Endothelial cell of umbilical vein (primary cell): ENCODE measurements at regions not wholly inside any gene's neighbourhood (a gene's known extent, or its start where the extent isn't known, plus 50 kb on each side); places are given as distances from the start of the nearest gene placed in this dataset.

ENCODE experiments used
- BruUV-seq: library from RNA; stranded (reverse); fragments of 400-500 nt; replicated peaks from 2 replicates; lab custom pipeline; 2021; lab: Mats Ljungman, UMichigan
- CTCF ChIA-PET: fragments of 300-600, 350-600 bp; sonication (Branson Sonifier 250); formaldehyde crosslinking; loops from one replicate; lab custom pipeline; 2021; ENCODE audit warnings: antibody characterized with exemption, inconsistent platforms; lab: Charles Lee
- POLR2A ChIA-PET: fragments of 300-600, 350-600 bp; sonication (Branson Sonifier 250); formaldehyde crosslinking; loops from one replicate; lab custom pipeline; 2021; ENCODE audit warnings: antibody characterized with exemption, inconsistent platforms; lab: Charles Lee
- DNase-seq: peaks from one replicate; pipeline ENCODE4 v3.0.0-alpha.2; 2011; ENCODE audit warnings: low read depth, low spot score
- FAIRE-seq: peaks from 2 replicates; lab custom pipeline; 2011; peaks lifted over from hg19 to GRCh38; lab: Jason Lieb, UNC
- H2AFZ ChIP-seq: 2 replicates; pipeline ENCODE4 v1.6.0; 2012; ENCODE audit warnings: low read depth, low read length, control low read depth, inconsistent platforms
- H3K27ac ChIP-seq: 2 replicates; pipeline ENCODE4 v1.5.1; 2011; ENCODE audit warnings: low read depth, mild to moderate bottlenecking, control low read depth, low read length, moderate library complexity; ENCODE audit not compliant: insufficient read depth
- H3K27me3 ChIP-seq, 2 experiments: 2 replicates each; pipeline versions ENCODE4 v1.6.0 to v1.6.1; 2011; ENCODE audit warnings: low read length in 2 of 2, mixed read lengths in 1 of 2; ENCODE audit not compliant: control insufficient read depth in 2 of 2, insufficient read depth in 2 of 2
- H3K36me3 ChIP-seq, 2 experiments: 2 replicates in 1 of 2; 3 replicates in 1 of 2; pipeline ENCODE4 v1.5.1; 2011; ENCODE audit warnings: low read length in 2 of 2, mild to moderate bottlenecking in 1 of 2, moderate library complexity in 1 of 2; ENCODE audit not compliant: control insufficient read depth in 2 of 2, insufficient read depth in 2 of 2; ENCODE audit errors: extremely low read depth in 1 of 2
- H3K4me1 ChIP-seq: 3 replicates; pipeline ENCODE4 v1.5.1; 2011; ENCODE audit warnings: mild to moderate bottlenecking, low read length; ENCODE audit not compliant: control insufficient read depth, insufficient read depth; ENCODE audit errors: extremely low read depth
- H3K4me2 ChIP-seq: 2 replicates; pipeline ENCODE4 v1.6.1; 2011; ENCODE audit warnings: low read length, control low read depth, mixed read lengths; ENCODE audit not compliant: insufficient read depth
- H3K4me3 ChIP-seq, 3 experiments: fragments of 200-600 bp in 1 of 3; sonication (generic), shearing (Covaris generic) in 1 of 3; replicated peaks in 1 of 3; 2 replicates each; pipeline ENCODE4 v1.5.1; 2011 to 2016; ENCODE audit warnings: control low read depth in 3 of 3, low read length in 3 of 3, mild to moderate bottlenecking in 2 of 3, inconsistent platforms in 1 of 3, low read depth in 1 of 3, moderate library complexity in 1 of 3; ENCODE audit not compliant: insufficient read depth in 1 of 3
- H3K79me2 ChIP-seq: 2 replicates; pipeline ENCODE4 v1.6.0; 2012; ENCODE audit warnings: low read length, inconsistent platforms; ENCODE audit not compliant: control insufficient read depth, insufficient read depth
- H3K9ac ChIP-seq: replicated peaks from 2 replicates; pipeline ENCODE3; 2011; ENCODE audit warnings: low read length, control low read depth; ENCODE audit not compliant: insufficient read depth; ENCODE audit errors: extremely low read depth
- H3K9me1 ChIP-seq: replicated peaks from 3 replicates; pipeline ENCODE4 v1.6.0; 2011; ENCODE audit warnings: mild to moderate bottlenecking, low read length; ENCODE audit not compliant: control insufficient read depth, insufficient read depth; ENCODE audit errors: extremely low read depth
- H3K9me3 ChIP-seq: replicated peaks from 2 replicates; pipeline ENCODE4 v1.5.1; 2012; ENCODE audit warnings: low read length, inconsistent platforms; ENCODE audit not compliant: control insufficient read depth, insufficient read depth
- H4K20me1 ChIP-seq: replicated peaks from 2 replicates; pipeline ENCODE3; 2011; ENCODE audit warnings: mild to moderate bottlenecking, low read length; ENCODE audit not compliant: control insufficient read depth, insufficient read depth; ENCODE audit errors: extremely low read depth
- CTCF ChIP-seq, 2 donors: IDR thresholded peaks; 1 replicate in 1 of 2; 2 replicates in 1 of 2; pipeline ENCODE4 v1.5.1; 2011; ENCODE audit warnings: low read length in 2 of 2, mild to moderate bottlenecking in 2 of 2, moderate library complexity in 2 of 2, control low read depth in 1 of 2, inconsistent platforms in 1 of 2, low read depth in 1 of 2; ENCODE audit not compliant: insufficient read depth in 1 of 2; ENCODE audit errors: extremely low read depth in 1 of 2
- EZH2 ChIP-seq: IDR thresholded peaks from 2 replicates; pipeline ENCODE4 v1.6.1; 2012; ENCODE audit warnings: borderline replicate concordance, low read depth, mild to moderate bottlenecking, moderate library complexity, low read length, inconsistent platforms; ENCODE audit not compliant: severe bottlenecking
- FOS ChIP-seq: IDR thresholded peaks from 2 replicates; pipeline ENCODE4 v1.6.1; 2011; ENCODE audit warnings: mild to moderate bottlenecking, low read length, moderate library complexity, borderline replicate concordance; ENCODE audit not compliant: insufficient read depth
- GATA2 ChIP-seq: IDR thresholded peaks from 2 replicates; pipeline ENCODE4 v1.7.0; 2011; ENCODE audit warnings: low read depth, mild to moderate bottlenecking, moderate library complexity, mixed read lengths, low read length; ENCODE audit not compliant: insufficient read length, insufficient read depth
- JUN ChIP-seq: IDR thresholded peaks from 2 replicates; pipeline ENCODE4 v1.6.1; 2011; ENCODE audit warnings: borderline replicate concordance, low read depth; ENCODE audit not compliant: insufficient read length, insufficient read depth
- MAX ChIP-seq: IDR thresholded peaks from 2 replicates; pipeline ENCODE4 v1.6.1; 2011; ENCODE audit not compliant: insufficient read depth, insufficient read length
- MYC ChIP-seq: IDR thresholded peaks from one replicate; pipeline ENCODE4 v1.6.1; 2011; ENCODE audit warnings: mild to moderate bottlenecking, low read depth, low read length
- POLR2A ChIP-seq: IDR thresholded peaks from 2 replicates; pipeline ENCODE4 v1.6.1; 2012; ENCODE audit warnings: low read depth, mild to moderate bottlenecking, control low read depth, low read length
- POLR2AphosphoS5 ChIP-seq: IDR thresholded peaks from 2 replicates; pipeline ENCODE4 v1.6.1; 2012; ENCODE audit warnings: low read depth, mild to moderate bottlenecking, control low read depth, low read length, moderate library complexity; ENCODE audit not compliant: insufficient read depth
- dilution Hi-C: fragments of 300-500 bp; cut with MboI; formaldehyde crosslinking; loops from one replicate; pipeline ENCODE4 v1.15.0; 2019; ENCODE audit warnings: low sequenced_read_pairs; ENCODE audit not compliant: extremely low pct_ligation_motif_present
- intact Hi-C: fragments of 100-400 bp; cut with micrococcal nuclease; formaldehyde crosslinking; loops from one replicate; pipeline ENCODE4 v1.10.0; 2022

DNA sequence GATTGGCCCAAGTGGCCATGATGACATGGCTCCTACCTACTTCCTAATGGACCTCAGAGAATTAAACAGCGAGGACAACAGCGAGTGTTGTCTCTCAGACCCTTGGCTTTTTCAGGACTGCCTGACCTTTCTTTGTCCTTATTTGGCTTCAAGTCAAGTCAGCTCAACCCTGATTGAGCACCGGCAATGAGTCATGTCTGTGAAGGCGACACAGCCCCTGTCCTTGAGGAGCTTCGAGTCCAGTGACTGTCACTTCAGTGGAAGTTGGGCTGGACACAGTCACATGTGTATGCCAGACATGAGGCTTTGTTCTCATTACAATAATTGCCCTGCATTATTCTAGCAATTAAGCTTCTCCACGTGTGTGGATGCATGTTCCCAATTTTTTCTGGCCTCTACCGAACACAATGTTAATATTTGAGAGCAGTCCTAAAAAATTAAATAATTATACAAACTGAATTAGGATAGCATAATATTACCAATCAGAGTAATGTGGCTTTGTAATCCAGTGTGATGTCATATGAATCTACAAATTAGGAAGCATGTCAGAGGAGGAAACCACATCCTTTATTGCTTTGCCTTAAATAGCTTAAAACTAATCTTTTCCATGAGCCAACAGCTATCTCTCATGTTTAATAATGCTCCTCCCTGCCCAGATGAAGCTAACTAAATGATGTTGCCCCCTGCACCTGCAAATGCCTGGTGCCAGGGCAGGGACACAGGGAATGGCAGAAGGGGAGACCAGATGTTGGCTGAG lies 178.6 kb downstream of the CDH26 start:
- no TSS peak for BruUV-seq
- H4K20me1 ChIP-seq = no peaks in the 10 kb centered on the region
- H3K9me1 ChIP-seq = no peaks in the 10 kb centered on the region
- no peak overlapping the region for H3K4me2 ChIP-seq
- H3K9ac ChIP-seq = no peak overlapping the region
- dilution Hi-C loops = no loop called here
- ChIA-PET POLR2A (no interaction called here), CTCF (no interaction called here)
- peaks cover 4% of the 10 kb centered on the region for H3K9me3 ChIP-seq
- no peak overlapping the region for H3K27ac ChIP-seq
- no peaks in the 10 kb centered on the region for H3K36me3 ChIP-seq
- H3K27me3 ChIP-seq = no peaks in the 10 kb centered on the region
- FAIRE-seq (no peak), DNase-seq (no peak)
- H2AFZ ChIP-seq = no peak overlapping the region
- H3K79me2 ChIP-seq = no peaks in the 10 kb centered on the region
- H3K4me1 ChIP-seq = no peaks in the 10 kb centered on the region
- H3K4me3 ChIP-seq = no peak overlapping the region
- intact Hi-C loops = no loop called here
- TF ChIP-seq CTCF (IDR thresholded peaks at IDR 0.05; ENCODE audit: extremely low read depth in 1 of 2, insufficient read depth in 1 of 2, low read depth in 1 of 2, low read length in 2 of 2) = no peak
- TF ChIP-seq POLR2A = no peak
- TF ChIP-seq GATA2 = no peak
- no peak for TF ChIP-seq MAX
- TF ChIP-seq MYC = no peak
- TF ChIP-seq EZH2 = no peak
- TF ChIP-seq JUN = no peak
- TF ChIP-seq FOS = no peak
- TF ChIP-seq POLR2AphosphoS5 = no peak
